Fibroblast of mammary gland (primary cell): ENCODE measurements at regions not wholly inside any gene's neighbourhood (a gene's known extent, or its start where the extent isn't known, plus 50 kb on each side); places are given as distances from the start of the nearest gene placed in this dataset.

Source experiments
- DNase-seq: peaks from one replicate; pipeline ENCODE4 v3.0.0-alpha.2; 2010; ENCODE audit warnings: low read depth
- H3K4me3 ChIP-seq: 2 replicates; pipeline ENCODE4 v1.5.1; 2011; ENCODE audit warnings: low read depth, mild to moderate bottlenecking, low read length, moderate library complexity; ENCODE audit not compliant: control insufficient read depth
- CTCF ChIP-seq: conservative IDR thresholded peaks from 2 replicates; pipeline ENCODE4 v1.5.1; 2011; ENCODE audit warnings: low read depth, low read length, inconsistent platforms; ENCODE audit not compliant: control insufficient read depth, insufficient read depth

GRCh38 chr16:8486985-8487384, 103.3 kb downstream of the TMEM114 start:
- no peak for DNase-seq
- no peak overlapping the region for H3K4me3 ChIP-seq
- TF ChIP-seq CTCF, result no peak

GRCh38 chr16:8483396-8483795, 106.9 kb downstream of the TMEM114 start:
- no peak for DNase-seq
- H3K4me3 ChIP-seq, result no peak overlapping the region
- no peak for TF ChIP-seq CTCF

GRCh38 chr16:8481810-8482209, 108.5 kb downstream of the TMEM114 start:
- TF ChIP-seq CTCF, result no peak
- no peak for DNase-seq
- no peak overlapping the region for H3K4me3 ChIP-seq

GRCh38 chr16:8476824-8477223, 113.5 kb downstream of the TMEM114 start:
- no peak overlapping the region for H3K4me3 ChIP-seq
- TF ChIP-seq CTCF, result no peak
- DNase-seq, result no peak

- no peak for TF ChIP-seq CTCF
- H3K4me3 ChIP-seq, result no peak overlapping the region
- DNase-seq, result no peak
These were observed 115.7 kb downstream of the TMEM114 start for GRCh38 chr16:8474587-8474986.

GRCh38 chr16:8469102-8469778, 121.1 kb downstream of the TMEM114 start:
- H3K4me3 ChIP-seq, result no peak overlapping the region
- DNase-seq, result no peak
- no peak for TF ChIP-seq CTCF

GRCh38 chr16:8464979-8465378, 125.3 kb downstream of the TMEM114 start:
- DNase-seq, result no peak
- no peak overlapping the region for H3K4me3 ChIP-seq

More at GRCh38 chr16:8464979-8465378, 125.3 kb downstream of the TMEM114 start:
- no peak for TF ChIP-seq CTCF
